Endothelial cell of umbilical vein (primary cell): ENCODE measurements at regions not wholly inside any gene's neighbourhood (a gene's known extent, or its start where the extent isn't known, plus 50 kb on each side); places are given as distances from the start of the nearest gene placed in this dataset.

Source experiments
- BruUV-seq: library from RNA; stranded (reverse); fragments of 400-500 nt; replicated peaks from 2 replicates; lab custom pipeline; 2021; lab: Mats Ljungman, UMichigan
- CTCF ChIA-PET: fragments of 300-600, 350-600 bp; sonication (Branson Sonifier 250); formaldehyde crosslinking; loops from one replicate; lab custom pipeline; 2021; ENCODE audit warnings: antibody characterized with exemption, inconsistent platforms; lab: Charles Lee
- POLR2A ChIA-PET: fragments of 300-600, 350-600 bp; sonication (Branson Sonifier 250); formaldehyde crosslinking; loops from one replicate; lab custom pipeline; 2021; ENCODE audit warnings: antibody characterized with exemption, inconsistent platforms; lab: Charles Lee
- DNase-seq: peaks from one replicate; pipeline ENCODE4 v3.0.0-alpha.2; 2011; ENCODE audit warnings: low read depth, low spot score
- FAIRE-seq: peaks from 2 replicates; lab custom pipeline; 2011; peaks lifted over from hg19 to GRCh38; lab: Jason Lieb, UNC
- H2AFZ ChIP-seq: 2 replicates; pipeline ENCODE4 v1.6.0; 2012; ENCODE audit warnings: low read depth, low read length, control low read depth, inconsistent platforms
- H3K27ac ChIP-seq: 2 replicates; pipeline ENCODE4 v1.5.1; 2011; ENCODE audit warnings: low read depth, mild to moderate bottlenecking, control low read depth, low read length, moderate library complexity; ENCODE audit not compliant: insufficient read depth
- H3K27me3 ChIP-seq, 2 experiments: 2 replicates each; pipeline versions ENCODE4 v1.6.0 to v1.6.1; 2011; ENCODE audit warnings: low read length in 2 of 2, mixed read lengths in 1 of 2; ENCODE audit not compliant: control insufficient read depth in 2 of 2, insufficient read depth in 2 of 2
- H3K36me3 ChIP-seq, 2 experiments: 2 replicates in 1 of 2; 3 replicates in 1 of 2; pipeline ENCODE4 v1.5.1; 2011; ENCODE audit warnings: low read length in 2 of 2, mild to moderate bottlenecking in 1 of 2, moderate library complexity in 1 of 2; ENCODE audit not compliant: control insufficient read depth in 2 of 2, insufficient read depth in 2 of 2; ENCODE audit errors: extremely low read depth in 1 of 2
- H3K4me1 ChIP-seq: 3 replicates; pipeline ENCODE4 v1.5.1; 2011; ENCODE audit warnings: mild to moderate bottlenecking, low read length; ENCODE audit not compliant: control insufficient read depth, insufficient read depth; ENCODE audit errors: extremely low read depth
- H3K4me2 ChIP-seq: 2 replicates; pipeline ENCODE4 v1.6.1; 2011; ENCODE audit warnings: low read length, control low read depth, mixed read lengths; ENCODE audit not compliant: insufficient read depth
- H3K4me3 ChIP-seq, 3 experiments: fragments of 200-600 bp in 1 of 3; sonication (generic), shearing (Covaris generic) in 1 of 3; replicated peaks in 1 of 3; 2 replicates each; pipeline ENCODE4 v1.5.1; 2011 to 2016; ENCODE audit warnings: control low read depth in 3 of 3, low read length in 3 of 3, mild to moderate bottlenecking in 2 of 3, inconsistent platforms in 1 of 3, low read depth in 1 of 3, moderate library complexity in 1 of 3; ENCODE audit not compliant: insufficient read depth in 1 of 3
- H3K79me2 ChIP-seq: 2 replicates; pipeline ENCODE4 v1.6.0; 2012; ENCODE audit warnings: low read length, inconsistent platforms; ENCODE audit not compliant: control insufficient read depth, insufficient read depth
- H3K9ac ChIP-seq: replicated peaks from 2 replicates; pipeline ENCODE3; 2011; ENCODE audit warnings: low read length, control low read depth; ENCODE audit not compliant: insufficient read depth; ENCODE audit errors: extremely low read depth
- H3K9me1 ChIP-seq: replicated peaks from 3 replicates; pipeline ENCODE4 v1.6.0; 2011; ENCODE audit warnings: mild to moderate bottlenecking, low read length; ENCODE audit not compliant: control insufficient read depth, insufficient read depth; ENCODE audit errors: extremely low read depth
- H3K9me3 ChIP-seq: replicated peaks from 2 replicates; pipeline ENCODE4 v1.5.1; 2012; ENCODE audit warnings: low read length, inconsistent platforms; ENCODE audit not compliant: control insufficient read depth, insufficient read depth
- H4K20me1 ChIP-seq: replicated peaks from 2 replicates; pipeline ENCODE3; 2011; ENCODE audit warnings: mild to moderate bottlenecking, low read length; ENCODE audit not compliant: control insufficient read depth, insufficient read depth; ENCODE audit errors: extremely low read depth
- CTCF ChIP-seq, 2 donors: IDR thresholded peaks; 1 replicate in 1 of 2; 2 replicates in 1 of 2; pipeline ENCODE4 v1.5.1; 2011; ENCODE audit warnings: low read length in 2 of 2, mild to moderate bottlenecking in 2 of 2, moderate library complexity in 2 of 2, control low read depth in 1 of 2, inconsistent platforms in 1 of 2, low read depth in 1 of 2; ENCODE audit not compliant: insufficient read depth in 1 of 2; ENCODE audit errors: extremely low read depth in 1 of 2
- EZH2 ChIP-seq: IDR thresholded peaks from 2 replicates; pipeline ENCODE4 v1.6.1; 2012; ENCODE audit warnings: borderline replicate concordance, low read depth, mild to moderate bottlenecking, moderate library complexity, low read length, inconsistent platforms; ENCODE audit not compliant: severe bottlenecking
- FOS ChIP-seq: IDR thresholded peaks from 2 replicates; pipeline ENCODE4 v1.6.1; 2011; ENCODE audit warnings: mild to moderate bottlenecking, low read length, moderate library complexity, borderline replicate concordance; ENCODE audit not compliant: insufficient read depth
- GATA2 ChIP-seq: IDR thresholded peaks from 2 replicates; pipeline ENCODE4 v1.7.0; 2011; ENCODE audit warnings: low read depth, mild to moderate bottlenecking, moderate library complexity, mixed read lengths, low read length; ENCODE audit not compliant: insufficient read length, insufficient read depth
- MAX ChIP-seq: IDR thresholded peaks from 2 replicates; pipeline ENCODE4 v1.6.1; 2011; ENCODE audit not compliant: insufficient read depth, insufficient read length
- MYC ChIP-seq: IDR thresholded peaks from one replicate; pipeline ENCODE4 v1.6.1; 2011; ENCODE audit warnings: mild to moderate bottlenecking, low read depth, low read length
- POLR2A ChIP-seq: IDR thresholded peaks from 2 replicates; pipeline ENCODE4 v1.6.1; 2012; ENCODE audit warnings: low read depth, mild to moderate bottlenecking, control low read depth, low read length
- POLR2AphosphoS5 ChIP-seq: IDR thresholded peaks from 2 replicates; pipeline ENCODE4 v1.6.1; 2012; ENCODE audit warnings: low read depth, mild to moderate bottlenecking, control low read depth, low read length, moderate library complexity; ENCODE audit not compliant: insufficient read depth
- dilution Hi-C: fragments of 300-500 bp; cut with MboI; formaldehyde crosslinking; loops from one replicate; pipeline ENCODE4 v1.15.0; 2019; ENCODE audit warnings: low sequenced_read_pairs; ENCODE audit not compliant: extremely low pct_ligation_motif_present
- intact Hi-C: fragments of 100-400 bp; cut with micrococcal nuclease; formaldehyde crosslinking; loops from one replicate; pipeline ENCODE4 v1.10.0; 2022

GRCh38 chr2:176560296-176560695, 291.1 kb downstream of the MTX2 start:
- ChIA-PET CTCF (interaction anchor here (1.0 to 3.7 kb wide), 6 partner anchors 25 to 438 kb away, joined by 3 to 17 read pairs (median 6); partner anchors contain the start of gene HOXD9), POLR2A (no interaction called here)
- H2AFZ ChIP-seq, result no peak overlapping the region
- dilution Hi-C loops, result loop anchor here (25.0 kb wide), 1 partner anchor 577 kb away; no protein-coding TSS in a partner anchor
- H3K27me3 ChIP-seq, result no peaks in the 10 kb centered on the region
- H3K9ac ChIP-seq, result no peak overlapping the region
- no peak overlapping the region for H3K4me2 ChIP-seq
- no peaks in the 10 kb centered on the region for H4K20me1 ChIP-seq
- no peak for FAIRE-seq
- TF ChIP-seq EZH2 (no peak), MAX (no peak), POLR2AphosphoS5 (no peak), MYC (no peak)
- H3K27ac ChIP-seq, result no peak overlapping the region
- H3K79me2 ChIP-seq, result no peaks in the 10 kb centered on the region
- H3K9me3 ChIP-seq, result no peaks in the 10 kb centered on the region
- peaks cover under 1% of the 10 kb centered on the region for H3K4me1 ChIP-seq
- no peak overlapping the region for H3K4me3 ChIP-seq
- intact Hi-C loops, result no loop called here
- no peaks in the 10 kb centered on the region for H3K9me1 ChIP-seq
- H3K36me3 ChIP-seq, result no peaks in the 10 kb centered on the region
- DNase-seq, result no peak
- BruUV-seq, result no TSS peak

- Histone ChIP-seq H3K36me3 (no peaks in the 10 kb centered on the region), H3K9me3 (no peaks in the 10 kb centered on the region), H3K4me3 (no peak overlapping the region), H3K27ac (no peak overlapping the region), H2AFZ (no peak overlapping the region), H4K20me1 (no peaks in the 10 kb centered on the region), H3K4me2 (no peak overlapping the region), H3K27me3 (no peaks in the 10 kb centered on the region), H3K79me2 (no peaks in the 10 kb centered on the region), H3K9me1 (no peaks in the 10 kb centered on the region), H3K9ac (no peak overlapping the region), H3K4me1 (peaks cover 15% of the 10 kb centered on the region)
- DNase-seq (no peak), FAIRE-seq (no peak)
- no peak for TF ChIP-seq GATA2
- no peak for TF ChIP-seq POLR2A
- TF ChIP-seq EZH2, result no peak
- TF ChIP-seq MAX, result no peak
- no peak for TF ChIP-seq FOS
- TF ChIP-seq CTCF (IDR thresholded peaks at IDR 0.05; ENCODE audit: extremely low read depth in 1 of 2, insufficient read depth in 1 of 2, low read depth in 1 of 2, low read length in 2 of 2), result no peak
- BruUV-seq, result no TSS peak
- POLR2A ChIA-PET, result interaction anchor here (1.2 kb wide), 1 partner anchor 7 kb away, joined by 3 read pairs; no protein-coding TSS in a partner anchor
- dilution Hi-C loops (loop anchor here (25.0 kb wide), 1 partner anchor 576 kb away; no protein-coding TSS in a partner anchor), intact Hi-C loops (no loop called here)
- CTCF ChIA-PET, result interaction anchor here (1.0 to 3.7 kb wide), 7 partner anchors 12 to 435 kb away, joined by 3 to 17 read pairs (median 4); no protein-coding TSS in a partner anchor
Measured at GRCh38 chr2:176561706-176562105, 292.5 kb downstream of the MTX2 start.
